Parathyroid adenoma (tissue), 2 donors: ENCODE measurements at regions not wholly inside any gene's neighbourhood (a gene's known extent, or its start where the extent isn't known, plus 50 kb on each side); places are given as distances from the start of the nearest gene placed in this dataset.

ENCODE experiments used
- H2AFZ ChIP-seq: fragments of 300-600 bp; sonication (generic); one replicate; pipeline ENCODE4 v1.7.0; 2017; ENCODE audit warnings: antibody characterized with exemption, mild to moderate bottlenecking
- H3K27ac ChIP-seq: fragments of 300-600 bp; sonication (generic); one replicate; pipeline ENCODE4 v1.7.0; 2017
- H3K27me3 ChIP-seq: fragments of 300-600 bp; sonication (generic); one replicate; pipeline ENCODE4 v1.7.0; 2017; ENCODE audit warnings: low read length; ENCODE audit not compliant: control insufficient read depth, insufficient read depth
- H3K36me3 ChIP-seq: fragments of 300-600 bp; sonication (generic); one replicate; pipeline ENCODE4 v1.7.0; 2017; ENCODE audit warnings: low read length; ENCODE audit not compliant: control insufficient read depth, insufficient read depth
- H3K4me1 ChIP-seq: fragments of 300-600 bp; sonication (generic); one replicate; pipeline ENCODE4 v1.7.0; 2017; ENCODE audit warnings: control low read depth
- H3K4me2 ChIP-seq: fragments of 300-600 bp; sonication (generic); one replicate; pipeline ENCODE4 v1.7.0; 2017; ENCODE audit warnings: low read length
- H3K4me3 ChIP-seq: fragments of 300-600 bp; sonication (generic); one replicate; pipeline ENCODE4 v1.7.0; 2017; ENCODE audit warnings: low read depth, low read length
- H3K79me2 ChIP-seq: fragments of 300-600 bp; sonication (generic); one replicate; pipeline ENCODE4 v1.7.0; 2017; ENCODE audit warnings: control low read depth
- H3K9ac ChIP-seq: fragments of 300-600 bp; sonication (generic); one replicate; pipeline ENCODE4 v1.7.0; 2017; ENCODE audit warnings: mild to moderate bottlenecking
- H3K9me3 ChIP-seq: fragments of 300-600 bp; sonication (generic); one replicate; pipeline ENCODE4 v1.7.0; 2017; ENCODE audit warnings: low read length; ENCODE audit not compliant: control insufficient read depth
- TF ChIP-seq, protein P1 (sequence below): fragments of 300-600 bp; sonication (generic); IDR thresholded peaks from one replicate; pipeline ENCODE4 v1.7.0; 2017; ENCODE audit warnings: antibody characterized with exemption, mild to moderate bottlenecking
- donor health status: primary hyperparathyroidism.

DNA sequence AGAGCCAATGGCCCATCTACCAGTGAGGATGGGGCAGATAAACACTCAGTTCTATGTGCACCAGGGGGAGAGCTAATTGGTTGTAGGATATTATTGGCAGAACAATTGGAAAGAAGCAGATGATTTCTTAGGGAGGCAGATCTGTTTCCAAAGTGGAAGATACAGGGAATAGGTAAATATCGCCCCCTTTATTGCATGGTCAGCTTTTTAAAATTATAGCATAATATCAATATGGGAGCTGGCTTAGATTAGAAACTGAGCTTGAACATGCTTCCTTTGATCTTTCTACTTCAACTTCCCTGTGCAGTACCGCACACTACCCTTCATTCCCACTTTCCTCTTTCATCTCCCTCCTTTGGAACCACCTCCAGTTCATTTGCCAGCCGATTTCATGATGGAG is 64.0 kb upstream of the PLXNA2 start:
- TF ChIP-seq, protein P1, sequence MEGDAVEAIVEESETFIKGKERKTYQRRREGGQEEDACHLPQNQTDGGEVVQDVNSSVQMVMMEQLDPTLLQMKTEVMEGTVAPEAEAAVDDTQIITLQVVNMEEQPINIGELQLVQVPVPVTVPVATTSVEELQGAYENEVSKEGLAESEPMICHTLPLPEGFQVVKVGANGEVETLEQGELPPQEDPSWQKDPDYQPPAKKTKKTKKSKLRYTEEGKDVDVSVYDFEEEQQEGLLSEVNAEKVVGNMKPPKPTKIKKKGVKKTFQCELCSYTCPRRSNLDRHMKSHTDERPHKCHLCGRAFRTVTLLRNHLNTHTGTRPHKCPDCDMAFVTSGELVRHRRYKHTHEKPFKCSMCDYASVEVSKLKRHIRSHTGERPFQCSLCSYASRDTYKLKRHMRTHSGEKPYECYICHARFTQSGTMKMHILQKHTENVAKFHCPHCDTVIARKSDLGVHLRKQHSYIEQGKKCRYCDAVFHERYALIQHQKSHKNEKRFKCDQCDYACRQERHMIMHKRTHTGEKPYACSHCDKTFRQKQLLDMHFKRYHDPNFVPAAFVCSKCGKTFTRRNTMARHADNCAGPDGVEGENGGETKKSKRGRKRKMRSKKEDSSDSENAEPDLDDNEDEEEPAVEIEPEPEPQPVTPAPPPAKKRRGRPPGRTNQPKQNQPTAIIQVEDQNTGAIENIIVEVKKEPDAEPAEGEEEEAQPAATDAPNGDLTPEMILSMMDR, result no peak
- H3K9me3 ChIP-seq, result no peaks in the 10 kb centered on the region

DNA sequence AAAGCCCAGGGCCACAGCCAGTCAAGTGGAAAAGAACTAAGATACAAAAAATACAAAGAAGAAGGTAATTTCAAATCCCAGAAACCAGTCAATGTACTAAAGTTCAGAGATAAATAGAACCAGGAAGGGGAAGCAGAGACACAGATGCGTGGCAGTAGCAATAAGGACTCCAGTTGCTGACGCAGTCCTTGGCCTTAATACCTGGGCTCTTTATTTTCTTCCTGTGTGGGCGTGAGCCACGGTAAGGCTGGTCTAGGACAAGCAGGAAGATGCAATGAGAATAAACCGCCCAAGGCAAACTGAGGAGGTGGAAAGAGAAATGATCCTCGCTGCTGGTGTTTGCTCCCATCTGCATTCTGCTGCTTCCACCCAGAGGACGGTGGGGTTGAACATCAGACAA is 65.6 kb upstream of the PLXNA2 start:
- Histone ChIP-seq H3K36me3 (no peaks in the 10 kb centered on the region), H3K9ac (no peak overlapping the region), H3K27ac (no peak overlapping the region), H3K4me1 (no peaks in the 10 kb centered on the region), H3K4me2 (no peak overlapping the region), H3K4me3 (no peak overlapping the region), H3K79me2 (no peaks in the 10 kb centered on the region), H2AFZ (no peak overlapping the region), H3K27me3 (no peaks in the 10 kb centered on the region), H3K9me3 (no peaks in the 10 kb centered on the region)
- TF ChIP-seq, protein P1, result no peak

More for the DNA sequence above, 64.0 kb upstream of the PLXNA2 start:
- H3K4me2 ChIP-seq, result no peak overlapping the region
- H3K9ac ChIP-seq, result no peak overlapping the region
- H3K36me3 ChIP-seq, result no peaks in the 10 kb centered on the region
- no peak overlapping the region for H3K27ac ChIP-seq
- no peaks in the 10 kb centered on the region for H3K4me1 ChIP-seq
- no peaks in the 10 kb centered on the region for H3K79me2 ChIP-seq
- H3K27me3 ChIP-seq, result no peaks in the 10 kb centered on the region
- H3K4me3 ChIP-seq, result no peak overlapping the region
- no peak overlapping the region for H2AFZ ChIP-seq

DNA sequence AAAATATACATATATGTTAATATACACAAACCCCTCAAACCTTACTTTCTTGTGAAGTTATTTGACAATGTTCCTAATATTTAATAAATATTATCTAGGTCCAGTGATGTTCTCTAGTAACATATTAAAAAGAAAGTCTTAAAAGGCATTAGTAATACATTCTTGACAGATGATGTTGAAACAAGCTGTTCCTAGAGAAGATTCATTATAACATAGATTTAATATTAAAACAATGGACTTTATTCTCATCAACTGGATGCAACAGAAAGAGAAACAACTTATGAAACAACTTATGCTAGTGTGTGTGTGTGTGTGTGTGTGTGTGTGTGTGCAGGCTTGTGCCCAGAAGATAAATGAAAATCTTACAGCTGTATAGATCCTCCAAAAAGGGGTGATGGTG is 68.5 kb upstream of the PLXNA2 start:
- Histone ChIP-seq H3K79me2 (no peaks in the 10 kb centered on the region), H3K27ac (no peak overlapping the region), H3K27me3 (no peaks in the 10 kb centered on the region), H3K9ac (no peak overlapping the region), H3K9me3 (no peaks in the 10 kb centered on the region), H3K4me1 (no peaks in the 10 kb centered on the region), H2AFZ (no peak overlapping the region), H3K4me3 (no peak overlapping the region), H3K4me2 (no peak overlapping the region), H3K36me3 (no peaks in the 10 kb centered on the region)
- TF ChIP-seq, protein P1, result no peak

DNA sequence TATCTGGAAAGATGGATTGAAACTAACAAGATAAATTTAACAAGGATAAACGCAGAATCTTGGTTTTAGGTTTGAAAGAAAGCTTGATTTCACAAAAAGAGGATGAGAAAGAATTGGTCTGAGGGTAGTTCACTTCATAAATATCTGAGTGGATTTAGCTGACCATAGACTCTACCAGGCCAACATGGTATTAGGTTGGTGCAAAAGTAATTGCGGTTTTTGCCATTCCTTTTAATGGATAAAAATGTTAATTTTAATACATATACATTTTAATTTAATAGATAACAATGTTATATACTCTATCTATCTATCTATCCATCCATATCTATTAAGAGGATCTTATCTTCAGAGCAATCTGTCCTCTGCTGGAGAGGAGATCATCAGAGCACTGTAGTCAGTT is 70.2 kb upstream of the PLXNA2 start:
- H3K79me2 ChIP-seq, result no peaks in the 10 kb centered on the region
- no peak overlapping the region for H2AFZ ChIP-seq
- no peak overlapping the region for H3K4me2 ChIP-seq
- H3K9me3 ChIP-seq, result no peaks in the 10 kb centered on the region
- no peaks in the 10 kb centered on the region for H3K4me1 ChIP-seq
- no peak overlapping the region for H3K4me3 ChIP-seq
- TF ChIP-seq, protein P1, result no peak
- H3K36me3 ChIP-seq, result no peaks in the 10 kb centered on the region
- no peak overlapping the region for H3K9ac ChIP-seq
- no peak overlapping the region for H3K27ac ChIP-seq
- H3K27me3 ChIP-seq, result no peaks in the 10 kb centered on the region

DNA sequence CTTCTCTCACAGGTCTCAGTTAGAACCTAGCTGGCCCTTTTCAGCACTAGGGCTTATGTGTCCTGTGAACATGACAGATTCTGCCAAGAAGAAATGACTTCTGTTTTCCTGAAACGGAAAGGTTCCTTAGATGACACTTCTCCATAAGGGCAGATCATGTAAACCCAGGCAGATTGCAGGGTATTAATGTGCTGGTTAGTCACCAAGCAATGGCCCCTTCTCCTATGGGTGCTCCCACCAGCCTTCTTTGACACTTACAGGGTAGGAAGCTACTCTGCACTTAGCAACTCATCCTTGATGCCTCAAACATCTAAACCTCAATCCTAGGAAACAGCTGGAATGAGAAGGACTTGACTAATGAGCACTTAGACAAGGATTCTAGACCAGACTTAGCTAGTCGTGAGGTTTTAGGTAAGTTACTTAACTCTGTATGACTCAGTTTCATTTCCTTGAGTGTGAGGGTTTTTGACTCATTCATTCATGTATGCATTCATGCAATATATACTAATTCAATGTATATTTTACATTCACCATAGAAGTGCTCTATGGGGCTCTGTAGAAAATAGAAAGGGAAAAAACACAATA is 74.1 kb upstream of the PLXNA2 start:
- TF ChIP-seq, protein P1, result no peak
- Histone ChIP-seq H3K4me1 (peaks cover 3% of the 10 kb centered on the region), H3K9me3 (no peaks in the 10 kb centered on the region), H3K4me3 (no peak overlapping the region), H3K36me3 (no peaks in the 10 kb centered on the region), H3K27me3 (no peaks in the 10 kb centered on the region), H3K4me2 (no peak overlapping the region), H3K27ac (no peak overlapping the region), H2AFZ (no peak overlapping the region), H3K79me2 (no peaks in the 10 kb centered on the region), H3K9ac (no peak overlapping the region)
